HL-60/S4 (cell line): ENCODE measurements at regions not wholly inside any gene's neighbourhood (a gene's known extent, or its start where the extent isn't known, plus 50 kb on each side); places are given as distances from the start of the nearest gene placed in this dataset.
"Not testable (repeated sequence)": the region's sequence is repeated elsewhere in the genome, so short reads cannot be mapped to it uniquely, and the experiment has no call there.

Source experiments
- in situ Hi-C: fragments of 300-500 bp; cut with MboI; formaldehyde crosslinking; loops from 2 replicates; pipeline ENCODE4 v1.14.3; 2022; ENCODE audit warnings: low sequenced_read_pairs

GRCh38 chr14:55766071-55766470, 186.1 kb downstream of the KTN1 start:
- in situ Hi-C loops = no loop called here

- in situ Hi-C loops = no loop called here
These were observed 187.3 kb downstream of the KTN1 start for GRCh38 chr14:55767286-55767685.

GRCh38 chr14:55769877-55770276, 189.9 kb downstream of the KTN1 start:
- in situ Hi-C loops = no loop called here

- in situ Hi-C loops = no loop called here
These were observed 191.4 kb downstream of the KTN1 start for GRCh38 chr14:55771242-55771981.

GRCh38 chr14:55772486-55772885, 192.5 kb downstream of the KTN1 start:
- in situ Hi-C loops = no loop called here

- in situ Hi-C loops = no loop called here
These were observed 193.3 kb downstream of the KTN1 start for GRCh38 chr14:55773312-55773711.

- in situ Hi-C loops = no loop called here
These were observed 194.1 kb downstream of the KTN1 start for GRCh38 chr14:55773984-55774545.

GRCh38 chr14:55777877-55778276, 197.9 kb downstream of the KTN1 start:
- in situ Hi-C loops = no loop called here

GRCh38 chr14:55780156-55780946, 200.3 kb downstream of the KTN1 start:
- in situ Hi-C loops = no loop called here

GRCh38 chr14:55781046-55781445, 201.0 kb downstream of the KTN1 start:
- in situ Hi-C loops = no loop called here

GRCh38 chr14:55782166-55782565, 202.2 kb downstream of the KTN1 start:
- in situ Hi-C loops = no loop called here

- in situ Hi-C loops = no loop called here
These were observed 209.4 kb downstream of the KTN1 start for GRCh38 chr14:55789406-55789805.

- in situ Hi-C loops = no loop called here
These were observed 214.9 kb downstream of the KTN1 start for GRCh38 chr14:55794655-55795595.

GRCh38 chr14:55796513-55796912, 216.5 kb downstream of the KTN1 start:
- in situ Hi-C loops = not testable (repeated sequence)

GRCh38 chr14:55798406-55798805, 218.4 kb downstream of the KTN1 start:
- in situ Hi-C loops = no loop called here

GRCh38 chr14:55799508-55800095, 219.6 kb downstream of the KTN1 start:
- in situ Hi-C loops = no loop called here

- in situ Hi-C loops = no loop called here
These were observed 220.3 kb downstream of the KTN1 start for GRCh38 chr14:55800156-55800785.

- in situ Hi-C loops = no loop called here
These were observed 221.1 kb downstream of the KTN1 start for GRCh38 chr14:55801121-55801520.

GRCh38 chr14:55802986-55803872, 223.2 kb downstream of the KTN1 start:
- in situ Hi-C loops = no loop called here
